ENCODE measurements at regions not wholly inside any gene's neighbourhood (a gene's known extent, or its start where the extent isn't known, plus 50 kb on each side); places are given as distances from the start of the nearest gene placed in this dataset.

DNA sequence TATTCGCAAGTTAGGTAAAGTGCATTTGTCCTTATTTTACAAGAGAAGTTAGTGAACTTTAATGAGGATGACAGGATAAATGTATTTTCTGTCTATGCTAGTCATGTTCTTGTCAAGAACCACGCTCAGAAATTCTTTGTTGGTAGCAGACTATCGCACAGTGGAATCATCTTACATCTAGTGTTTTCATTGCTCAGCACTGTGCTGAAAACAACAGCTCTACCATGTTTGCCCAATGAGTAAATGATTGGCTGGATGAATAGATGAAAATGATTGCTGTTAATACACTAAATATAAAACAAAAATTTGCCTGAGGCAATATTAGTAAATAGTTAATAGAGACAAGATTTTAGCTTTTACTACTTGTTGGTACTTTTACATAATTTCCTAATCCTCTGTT, 265.3 kb upstream of the GOLIM4 start:
- no peak for DNase-seq (ENCODE audit: low spot score)
- WGBS (ENCODE audit: low lambda C conversion rate): 22% methylated on average over 3 of the region's 3 CpGs
- in situ Hi-C loops (cut with HindIII; ENCODE audit: extremely low pct_ligation_motif_present, low pct_unique_long_range_greater_than_20kb): no loop called here
- Histone ChIP-seq H3K4me3 (replicated peaks in 1 of 3; ENCODE audit: insufficient read depth in 1 of 3, low read depth in 2 of 3, low read length in 3 of 3) (no peak overlapping the region), H3K4me2 (ENCODE audit: low read depth, low read length) (no peak overlapping the region), H4K20me1 (ENCODE audit: insufficient read depth, low read length) (no peaks in the 10 kb centered on the region), H3K79me2 (ENCODE audit: insufficient read depth, low read length) (no peaks in the 10 kb centered on the region), H3K36me3 (replicated peaks in 1 of 2; ENCODE audit: control insufficient read depth in 1 of 2, insufficient read depth in 2 of 2, low read length in 2 of 2) (no peaks in the 10 kb centered on the region), H3K27ac (ENCODE audit: extremely low read length, insufficient read depth, low read length) (no peak overlapping the region), H3K4me1 (ENCODE audit: insufficient read depth, low read length) (no peaks in the 10 kb centered on the region), H3K27me3 (ENCODE audit: control insufficient read depth in 1 of 2, insufficient read depth in 2 of 2, low read length in 2 of 2) (no peaks in the 10 kb centered on the region), H3K9me3 (ENCODE audit: low read length) (no peaks in the 10 kb centered on the region), H2AFZ (ENCODE audit: low read length) (no peak overlapping the region), H3K9ac (ENCODE audit: insufficient read depth, low read depth, low read length) (no peak overlapping the region)
- ChIA-PET CTCF (ENCODE audit: low intra/inter-chr PET ratio, low total read pairs) (no interaction called here), POLR2A (no interaction called here)
- no peak for FAIRE-seq
- no peak for ATAC-seq
- no TSS peak for BruUV-seq (replicated peaks)
- intact Hi-C loops (cut with micrococcal nuclease; ENCODE audit: unreplicated experiment): no loop called here
- TF ChIP-seq, protein P1, sequence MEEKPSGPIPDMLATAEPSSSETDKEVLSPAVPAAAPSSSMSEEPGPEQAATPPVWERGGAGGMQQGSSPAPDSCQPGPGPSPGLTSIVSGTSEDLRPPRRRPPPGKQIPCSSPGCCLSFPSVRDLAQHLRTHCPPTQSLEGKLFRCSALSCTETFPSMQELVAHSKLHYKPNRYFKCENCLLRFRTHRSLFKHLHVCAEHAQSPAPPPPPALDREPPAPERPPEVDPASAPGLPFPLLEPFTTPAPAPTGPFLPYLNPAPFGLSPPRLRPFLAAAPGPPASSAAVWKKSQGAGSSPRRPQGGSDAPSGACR (CRISPR knock-in tag; IDR thresholded peaks at IDR 0.05): no peak
- TF ChIP-seq SNAI1 (CRISPR knock-in tag; IDR thresholded peaks at IDR 0.05; ENCODE audit: borderline replicate concordance): no peak

DNA sequence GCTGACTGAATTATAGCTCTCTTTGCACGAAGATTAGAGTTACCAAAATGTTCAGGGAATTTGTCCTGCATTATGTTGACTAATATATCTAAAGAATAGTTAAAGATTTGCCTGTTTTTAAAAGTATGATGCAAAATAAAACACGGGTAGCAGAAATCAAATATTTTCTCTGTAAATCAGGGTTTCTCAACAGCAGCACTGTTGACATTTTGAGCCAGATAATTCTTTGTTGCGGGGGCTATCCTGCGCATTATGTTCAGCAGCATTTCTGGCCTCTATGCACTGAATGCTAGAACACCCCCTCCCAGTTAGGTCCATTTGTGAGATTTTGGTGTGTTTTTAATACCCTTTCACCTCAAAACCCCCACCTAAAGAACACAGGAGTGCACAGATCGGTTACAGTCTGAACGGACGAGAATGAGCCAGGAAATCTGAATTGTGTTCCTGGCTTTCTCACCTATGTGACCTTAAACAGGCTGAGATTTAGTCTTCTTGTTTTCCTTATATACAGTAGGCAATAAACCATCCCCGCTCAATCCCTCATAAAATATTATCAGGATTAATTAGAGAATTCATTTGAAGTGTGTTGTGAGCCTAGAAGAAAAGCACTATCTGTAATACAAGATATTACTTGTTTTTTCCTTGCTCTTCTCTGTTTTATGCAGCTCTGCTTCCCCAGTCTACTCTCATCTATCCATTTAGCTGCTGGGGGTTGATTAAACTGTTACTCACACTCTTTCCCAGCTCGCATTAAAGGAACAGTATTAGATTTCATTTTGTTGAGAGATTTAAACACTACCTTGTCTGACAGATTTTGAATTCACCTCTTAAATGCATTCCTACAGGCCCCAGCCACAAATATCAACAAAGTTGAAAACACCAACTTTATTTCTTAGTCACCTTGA, 247.5 kb upstream of the GOLIM4 start:
- Histone ChIP-seq H2AFZ (ENCODE audit: low read length) (no peak overlapping the region), H3K79me2 (ENCODE audit: insufficient read depth, low read length) (no peaks in the 10 kb centered on the region), H3K27ac (ENCODE audit: extremely low read length, insufficient read depth, low read length) (no peak overlapping the region), H3K4me2 (ENCODE audit: low read depth, low read length) (no peak overlapping the region), H4K20me1 (ENCODE audit: insufficient read depth, low read length) (no peaks in the 10 kb centered on the region), H3K4me1 (ENCODE audit: insufficient read depth, low read length) (no peaks in the 10 kb centered on the region), H3K9ac (ENCODE audit: insufficient read depth, low read depth, low read length) (no peak overlapping the region), H3K4me3 (replicated peaks in 1 of 3; ENCODE audit: insufficient read depth in 1 of 3, low read depth in 2 of 3, low read length in 3 of 3) (no peak overlapping the region), H3K36me3 (replicated peaks in 1 of 2; ENCODE audit: control insufficient read depth in 1 of 2, insufficient read depth in 2 of 2, low read length in 2 of 2) (no peaks in the 10 kb centered on the region), H3K9me3 (ENCODE audit: low read length) (no peaks in the 10 kb centered on the region), H3K27me3 (ENCODE audit: control insufficient read depth in 1 of 2, insufficient read depth in 2 of 2, low read length in 2 of 2) (no peaks in the 10 kb centered on the region)
- CTCF ChIA-PET (ENCODE audit: low intra/inter-chr PET ratio, low total read pairs): no interaction called here
- intact Hi-C loops (cut with micrococcal nuclease; ENCODE audit: unreplicated experiment): no loop called here
- in situ Hi-C loops (cut with HindIII; ENCODE audit: extremely low pct_ligation_motif_present, low pct_unique_long_range_greater_than_20kb): no loop called here
- 14% methylated on average over 9 of the region's 9 CpGs for WGBS (ENCODE audit: low lambda C conversion rate)
- no peak for ATAC-seq
- BruUV-seq (replicated peaks): no TSS peak
- DNase-seq (ENCODE audit: low spot score): no peak
- no peak for FAIRE-seq
- POLR2A ChIA-PET: no interaction called here
- TF ChIP-seq ELF1 (CRISPR knock-in tag; IDR thresholded peaks at IDR 0.05): no peak
- no peak for TF ChIP-seq ZKSCAN1 (IDR thresholded peaks at IDR 0.05; ENCODE audit: low read length)
- no peak for TF ChIP-seq YEATS2 (CRISPR knock-in tag; IDR thresholded peaks at IDR 0.05; ENCODE audit: borderline replicate concordance)
- TF ChIP-seq PHF5A (CRISPR knock-in tag; IDR thresholded peaks at IDR 0.05; ENCODE audit: low read depth, unreplicated experiment): no peak
- TF ChIP-seq, protein P2, sequence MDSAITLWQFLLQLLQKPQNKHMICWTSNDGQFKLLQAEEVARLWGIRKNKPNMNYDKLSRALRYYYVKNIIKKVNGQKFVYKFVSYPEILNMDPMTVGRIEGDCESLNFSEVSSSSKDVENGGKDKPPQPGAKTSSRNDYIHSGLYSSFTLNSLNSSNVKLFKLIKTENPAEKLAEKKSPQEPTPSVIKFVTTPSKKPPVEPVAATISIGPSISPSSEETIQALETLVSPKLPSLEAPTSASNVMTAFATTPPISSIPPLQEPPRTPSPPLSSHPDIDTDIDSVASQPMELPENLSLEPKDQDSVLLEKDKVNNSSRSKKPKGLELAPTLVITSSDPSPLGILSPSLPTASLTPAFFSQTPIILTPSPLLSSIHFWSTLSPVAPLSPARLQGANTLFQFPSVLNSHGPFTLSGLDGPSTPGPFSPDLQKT (CRISPR knock-in tag; IDR thresholded peaks at IDR 0.05; ENCODE audit: borderline replicate concordance): no peak
- TF ChIP-seq, protein P3, sequence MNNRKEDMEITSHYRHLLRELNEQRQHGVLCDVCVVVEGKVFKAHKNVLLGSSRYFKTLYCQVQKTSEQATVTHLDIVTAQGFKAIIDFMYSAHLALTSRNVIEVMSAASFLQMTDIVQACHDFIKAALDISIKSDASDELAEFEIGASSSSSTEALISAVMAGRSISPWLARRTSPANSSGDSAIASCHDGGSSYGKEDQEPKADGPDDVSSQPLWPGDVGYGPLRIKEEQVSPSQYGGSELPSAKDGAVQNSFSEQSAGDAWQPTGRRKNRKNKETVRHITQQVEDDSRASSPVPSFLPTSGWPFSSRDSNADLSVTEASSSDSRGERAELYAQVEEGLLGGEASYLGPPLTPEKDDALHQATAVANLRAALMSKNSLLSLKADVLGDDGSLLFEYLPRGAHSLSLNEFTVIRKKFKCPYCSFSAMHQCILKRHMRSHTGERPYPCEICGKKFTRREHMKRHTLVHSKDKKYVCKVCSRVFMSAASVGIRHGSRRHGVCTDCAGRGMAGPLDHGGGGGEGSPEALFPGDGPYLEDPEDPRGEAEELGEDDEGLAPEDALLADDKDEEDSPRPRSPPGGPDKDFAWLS (CRISPR knock-in tag; IDR thresholded peaks at IDR 0.05; ENCODE audit: borderline replicate concordance): no peak
- TF ChIP-seq RARG (CRISPR knock-in tag; IDR thresholded peaks at IDR 0.05; ENCODE audit: low read depth): no peak
- no peak for TF ChIP-seq HOXD1 (CRISPR knock-in tag; IDR thresholded peaks at IDR 0.05)
- TF ChIP-seq GABPB1 (CRISPR knock-in tag; IDR thresholded peaks at IDR 0.05): no peak
- TF ChIP-seq HOXA7 (CRISPR knock-in tag; IDR thresholded peaks at IDR 0.05): no peak
- TF ChIP-seq TCF7 (IDR thresholded peaks at IDR 0.05; ENCODE audit: low read depth): no peak
